ENCODE measurements at regions not wholly inside any gene's neighbourhood (a gene's known extent, or its start where the extent isn't known, plus 50 kb on each side); places are given as distances from the start of the nearest gene placed in this dataset.

- TF ChIP-seq ZBTB33 (CRISPR knock-in tag; IDR thresholded peaks at IDR 0.05): no peak
- TF ChIP-seq POGK (CRISPR knock-in tag; conservative IDR thresholded peaks at IDR 0.05): no peak
- TF ChIP-seq ZMYM4 (CRISPR knock-in tag; IDR thresholded peaks at IDR 0.05): no peak
- TF ChIP-seq, protein P1, sequence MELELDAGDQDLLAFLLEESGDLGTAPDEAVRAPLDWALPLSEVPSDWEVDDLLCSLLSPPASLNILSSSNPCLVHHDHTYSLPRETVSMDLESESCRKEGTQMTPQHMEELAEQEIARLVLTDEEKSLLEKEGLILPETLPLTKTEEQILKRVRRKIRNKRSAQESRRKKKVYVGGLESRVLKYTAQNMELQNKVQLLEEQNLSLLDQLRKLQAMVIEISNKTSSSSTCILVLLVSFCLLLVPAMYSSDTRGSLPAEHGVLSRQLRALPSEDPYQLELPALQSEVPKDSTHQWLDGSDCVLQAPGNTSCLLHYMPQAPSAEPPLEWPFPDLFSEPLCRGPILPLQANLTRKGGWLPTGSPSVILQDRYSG (CRISPR knock-in tag; IDR thresholded peaks at IDR 0.05): no peak
- TF ChIP-seq, protein P2, sequence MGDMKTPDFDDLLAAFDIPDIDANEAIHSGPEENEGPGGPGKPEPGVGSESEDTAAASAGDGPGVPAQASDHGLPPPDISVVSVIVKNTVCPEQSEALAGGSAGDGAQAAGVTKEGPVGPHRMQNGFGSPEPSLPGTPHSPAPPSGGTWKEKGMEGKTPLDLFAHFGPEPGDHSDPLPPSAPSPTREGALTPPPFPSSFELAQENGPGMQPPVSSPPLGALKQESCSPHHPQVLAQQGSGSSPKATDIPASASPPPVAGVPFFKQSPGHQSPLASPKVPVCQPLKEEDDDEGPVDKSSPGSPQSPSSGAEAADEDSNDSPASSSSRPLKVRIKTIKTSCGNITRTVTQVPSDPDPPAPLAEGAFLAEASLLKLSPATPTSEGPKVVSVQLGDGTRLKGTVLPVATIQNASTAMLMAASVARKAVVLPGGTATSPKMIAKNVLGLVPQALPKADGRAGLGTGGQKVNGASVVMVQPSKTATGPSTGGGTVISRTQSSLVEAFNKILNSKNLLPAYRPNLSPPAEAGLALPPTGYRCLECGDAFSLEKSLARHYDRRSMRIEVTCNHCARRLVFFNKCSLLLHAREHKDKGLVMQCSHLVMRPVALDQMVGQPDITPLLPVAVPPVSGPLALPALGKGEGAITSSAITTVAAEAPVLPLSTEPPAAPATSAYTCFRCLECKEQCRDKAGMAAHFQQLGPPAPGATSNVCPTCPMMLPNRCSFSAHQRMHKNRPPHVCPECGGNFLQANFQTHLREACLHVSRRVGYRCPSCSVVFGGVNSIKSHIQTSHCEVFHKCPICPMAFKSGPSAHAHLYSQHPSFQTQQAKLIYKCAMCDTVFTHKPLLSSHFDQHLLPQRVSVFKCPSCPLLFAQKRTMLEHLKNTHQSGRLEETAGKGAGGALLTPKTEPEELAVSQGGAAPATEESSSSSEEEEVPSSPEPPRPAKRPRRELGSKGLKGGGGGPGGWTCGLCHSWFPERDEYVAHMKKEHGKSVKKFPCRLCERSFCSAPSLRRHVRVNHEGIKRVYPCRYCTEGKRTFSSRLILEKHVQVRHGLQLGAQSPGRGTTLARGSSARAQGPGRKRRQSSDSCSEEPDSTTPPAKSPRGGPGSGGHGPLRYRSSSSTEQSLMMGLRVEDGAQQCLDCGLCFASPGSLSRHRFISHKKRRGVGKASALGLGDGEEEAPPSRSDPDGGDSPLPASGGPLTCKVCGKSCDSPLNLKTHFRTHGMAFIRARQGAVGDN (CRISPR knock-in tag; IDR thresholded peaks at IDR 0.05): 0 out of 2 replicates have a peak, but pooled peaks have one; percentile 19
- no peak for TF ChIP-seq HOXD1 (CRISPR knock-in tag; IDR thresholded peaks at IDR 0.05)
- no peak for TF ChIP-seq ZNF33B (CRISPR knock-in tag; IDR thresholded peaks at IDR 0.05)
- TF ChIP-seq CEBPB (IDR thresholded peaks at IDR 0.05; ENCODE audit: borderline replicate concordance, low read depth, low read length): peak; percentile 65; the same call in 1 of the 2 replicates
- TF ChIP-seq ARNT (IDR thresholded peaks at IDR 0.05): no peak
- TF ChIP-seq, protein P3, sequence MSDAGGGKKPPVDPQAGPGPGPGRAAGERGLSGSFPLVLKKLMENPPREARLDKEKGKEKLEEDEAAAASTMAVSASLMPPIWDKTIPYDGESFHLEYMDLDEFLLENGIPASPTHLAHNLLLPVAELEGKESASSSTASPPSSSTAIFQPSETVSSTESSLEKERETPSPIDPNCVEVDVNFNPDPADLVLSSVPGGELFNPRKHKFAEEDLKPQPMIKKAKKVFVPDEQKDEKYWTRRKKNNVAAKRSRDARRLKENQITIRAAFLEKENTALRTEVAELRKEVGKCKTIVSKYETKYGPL (CRISPR knock-in tag; IDR thresholded peaks at IDR 0.05): no peak
- TF ChIP-seq RXRB (CRISPR knock-in tag; IDR thresholded peaks at IDR 0.05; ENCODE audit: borderline replicate concordance): no peak
- TF ChIP-seq SMC3 (IDR thresholded peaks at IDR 0.05; ENCODE audit: low read length): no peak
- no peak for TF ChIP-seq DZIP1 (CRISPR knock-in tag; IDR thresholded peaks at IDR 0.05)
- no peak for TF ChIP-seq ZNF256 (CRISPR knock-in tag; conservative IDR thresholded peaks at IDR 0.05)
Observed at GRCh38 chr6:2502096-2502997, 248.4 kb downstream of the MYLK4 start (continued).
